ENCODE measurements at regions not wholly inside any gene's neighbourhood (a gene's known extent, or its start where the extent isn't known, plus 50 kb on each side); places are given as distances from the start of the nearest gene placed in this dataset.

DNA sequence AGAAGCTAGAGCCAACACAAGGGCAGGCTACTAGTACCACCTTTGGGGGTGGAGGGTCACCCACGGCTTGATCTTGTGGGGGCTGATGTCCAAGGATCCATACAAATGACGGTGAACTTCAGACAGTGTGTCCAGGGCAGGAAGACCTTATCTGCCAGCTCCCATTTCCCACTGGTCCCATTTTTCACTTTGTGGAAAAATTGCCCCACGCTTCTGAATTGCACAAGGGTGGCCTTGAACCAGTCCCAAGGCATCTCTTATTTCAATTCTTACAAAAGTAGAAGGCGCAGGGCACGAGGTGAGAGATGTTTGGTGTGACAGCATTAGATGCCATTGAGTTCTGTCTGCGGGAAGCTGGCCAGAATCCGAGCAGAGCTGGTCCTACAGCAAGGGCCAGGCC is 252.7 kb upstream of the CELF2 start:
- DNase-seq (ENCODE audit: low read depth), result no peak
- no peak for TF ChIP-seq CTCF (IDR thresholded peaks at IDR 0.05; ENCODE audit: low read depth, low read length, missing control alignments)
- no peak overlapping the region for H3K4me3 ChIP-seq (ENCODE audit: low read depth, low read length)

- no peak overlapping the region for H3K4me3 ChIP-seq (ENCODE audit: low read depth, low read length)
- DNase-seq (ENCODE audit: low read depth), result no peak
- no peak for TF ChIP-seq CTCF (IDR thresholded peaks at IDR 0.05; ENCODE audit: low read depth, low read length, missing control alignments)
Observed at GRCh38 chr10:10772411-10772810, 245.3 kb upstream of the CELF2 start.

- DNase-seq (ENCODE audit: low read depth), result no peak
- TF ChIP-seq CTCF (IDR thresholded peaks at IDR 0.05; ENCODE audit: low read depth, low read length, missing control alignments), result no peak
Observed at GRCh38 chr10:10772874-10773508, 244.7 kb upstream of the CELF2 start.

GRCh38 chr10:10774416-10774815 is 243.3 kb upstream of the CELF2 start:
- no peak overlapping the region for H3K4me3 ChIP-seq (ENCODE audit: low read depth, low read length)
- DNase-seq (ENCODE audit: low read depth), result no peak
- no peak for TF ChIP-seq CTCF (IDR thresholded peaks at IDR 0.05; ENCODE audit: low read depth, low read length, missing control alignments)

More at GRCh38 chr10:10772874-10773508, 244.7 kb upstream of the CELF2 start:
- H3K4me3 ChIP-seq (ENCODE audit: low read depth, low read length), result no peak overlapping the region

- TF ChIP-seq CTCF (IDR thresholded peaks at IDR 0.05; ENCODE audit: low read depth, low read length, missing control alignments), result no peak
- H3K4me3 ChIP-seq (ENCODE audit: low read depth, low read length), result no peak overlapping the region
Observed at GRCh38 chr10:10776363-10776762, 241.3 kb upstream of the CELF2 start.

DNA sequence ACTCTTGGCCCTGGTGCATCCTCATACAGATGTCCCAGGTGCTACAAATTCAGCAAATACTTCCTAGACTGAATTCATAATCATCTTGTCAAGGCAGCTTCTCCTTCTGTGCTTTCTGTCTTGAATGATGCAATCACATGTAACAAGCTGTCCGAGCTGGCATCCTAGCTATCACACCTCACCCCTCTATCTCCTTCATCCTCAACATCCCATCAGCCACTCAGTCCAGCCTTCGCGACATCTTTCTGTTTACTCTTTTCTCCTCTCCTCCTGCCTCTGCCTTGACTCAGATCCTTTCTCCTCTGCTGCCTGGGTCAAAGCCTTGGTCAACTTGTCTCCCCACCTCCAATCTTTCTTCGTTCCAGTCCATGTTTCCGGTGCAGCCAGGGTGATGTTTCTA is 240.4 kb upstream of the CELF2 start:
- TF ChIP-seq CTCF (IDR thresholded peaks at IDR 0.05; ENCODE audit: low read depth, low read length, missing control alignments), result no peak
- no peak for DNase-seq (ENCODE audit: low read depth)
- H3K4me3 ChIP-seq (ENCODE audit: low read depth, low read length), result no peak overlapping the region

More at GRCh38 chr10:10776363-10776762, 241.3 kb upstream of the CELF2 start:
- no peak for DNase-seq (ENCODE audit: low read depth)

GRCh38 chr10:10777723-10778122 is 239.9 kb upstream of the CELF2 start:
- DNase-seq (ENCODE audit: low read depth), result no peak
- TF ChIP-seq CTCF (IDR thresholded peaks at IDR 0.05; ENCODE audit: low read depth, low read length, missing control alignments), result no peak
- no peak overlapping the region for H3K4me3 ChIP-seq (ENCODE audit: low read depth, low read length)
